HCT116 (cell line): ENCODE measurements at regions not wholly inside any gene's neighbourhood (a gene's known extent, or its start where the extent isn't known, plus 50 kb on each side); places are given as distances from the start of the nearest gene placed in this dataset.
"Not testable (repeated sequence)": the region's sequence is repeated elsewhere in the genome, so short reads cannot be mapped to it uniquely, and the experiment has no call there.

Experiments
- ATAC-seq: fragments of 200-7000 bp; cut with Tn5 transposase; 2 replicates; pipeline ENCODE4 v1.9.1; 2020; ENCODE audit warnings: mild to moderate bottlenecking, moderate library complexity
- BruUV-seq: library from RNA; stranded (reverse); fragments of 400-500 nt; replicated peaks from 2 replicates; lab custom pipeline; 2021; lab: Mats Ljungman, UMichigan
- CTCF ChIA-PET: fragments of 300-600 bp; sonication (Branson Sonifier 250); formaldehyde crosslinking; loops from one replicate; lab custom pipeline; 2021; ENCODE audit warnings: antibody characterized with exemption; lab: Charles Lee
- POLR2A ChIA-PET: fragments of 300-600, 350-600 bp; sonication (Branson Sonifier 250); formaldehyde crosslinking; loops from one replicate; lab custom pipeline; 2021; ENCODE audit warnings: antibody characterized with exemption; lab: Charles Lee
- RAD21 ChIA-PET, 2 experiments: fragments of 300-600 bp; sonication (Branson Sonifier 250); formaldehyde crosslinking; loops; one replicate each; lab custom pipeline; 2023; ENCODE audit warnings: low total read pairs in 2 of 2; ENCODE audit not compliant: uncharacterized antibody in 2 of 2, unreplicated experiment in 2 of 2, low non-redundant PET in 1 of 2; lab: Charles Lee
- DNase-seq: peaks from one replicate; pipeline ENCODE4 v3.0.0-alpha.2; 2010; ENCODE audit warnings: low read depth, low spot score
- H2AFZ ChIP-seq: fragments of 200-600 bp; shearing (Covaris generic), sonication (generic); 2 replicates; pipeline ENCODE4 v1.6.1; 2017; ENCODE audit warnings: low read depth, mixed run types, mixed read lengths, antibody characterized with exemption, low read length; ENCODE audit not compliant: poor library complexity, severe bottlenecking
- H3K27ac ChIP-seq: 2 replicates; pipeline ENCODE4 v1.5.1; 2012; ENCODE audit warnings: low read depth, low read length
- H3K27me3 ChIP-seq: fragments of 200-600 bp; sonication (generic); 2 replicates; pipeline ENCODE4 v1.6.1; 2016; ENCODE audit warnings: mixed run types, low read length, mixed read lengths; ENCODE audit not compliant: insufficient read depth
- H3K36me3 ChIP-seq, 2 experiments: fragments of 200-500 bp in 1 of 2; fragments of 200-600 bp in 1 of 2; sonication (Bioruptor generic) in 1 of 2; sonication (generic) in 1 of 2; 2 replicates each; pipeline versions ENCODE4 v1.5.1 to v1.6.1; 2014 to 2016; ENCODE audit warnings: low read length in 2 of 2, inconsistent platforms in 1 of 2, mixed read lengths in 1 of 2, mixed run types in 1 of 2; ENCODE audit not compliant: insufficient read depth in 2 of 2, control insufficient read depth in 1 of 2
- H3K4me1 ChIP-seq, 2 experiments: fragments of 200-600 bp in 1 of 2; sonication (generic) in 1 of 2; 2 replicates each; pipeline versions ENCODE4 v1.5.1 to v1.6.1; 2012 to 2017; ENCODE audit warnings: low read length in 2 of 2, inconsistent platforms in 1 of 2, mild to moderate bottlenecking in 1 of 2, mixed read lengths in 1 of 2, mixed run types in 1 of 2, moderate library complexity in 1 of 2; ENCODE audit not compliant: insufficient read depth in 2 of 2, control insufficient read depth in 1 of 2
- H3K4me2 ChIP-seq: fragments of 200-600 bp; sonication (generic); 2 replicates; pipeline ENCODE4 v1.6.1; 2017; ENCODE audit warnings: mixed run types, low read length, mixed read lengths
- H3K4me3 ChIP-seq, 2 experiments: fragments of 200-600 bp in 1 of 2; sonication (generic) in 1 of 2; replicated peaks in 1 of 2; 2 replicates each; pipeline ENCODE4 v1.5.1; 2011 to 2016; ENCODE audit warnings: low read length in 2 of 2, control low read depth in 1 of 2, low read depth in 1 of 2, mild to moderate bottlenecking in 1 of 2, mixed read lengths in 1 of 2, mixed run types in 1 of 2
- H3K79me2 ChIP-seq: fragments of 200-600 bp; sonication (generic); 2 replicates; pipeline ENCODE4 v1.6.1; 2017; ENCODE audit warnings: mild to moderate bottlenecking, mixed run types, low read length, moderate library complexity, mixed read lengths; ENCODE audit not compliant: insufficient read depth
- H3K9ac ChIP-seq: fragments of 200-600 bp; sonication (generic); 2 replicates; pipeline ENCODE4 v1.6.1; 2016; ENCODE audit warnings: low read length, mixed read lengths
- H3K9me2 ChIP-seq: fragments of 200-600 bp; sonication (generic), shearing (Covaris generic); 2 replicates; pipeline ENCODE4 v1.6.1; 2017; ENCODE audit warnings: mixed run types, mild to moderate bottlenecking, moderate library complexity; ENCODE audit not compliant: insufficient read depth
- H3K9me3 ChIP-seq, 2 experiments: fragments of 200-500 bp in 1 of 2; fragments of 200-600 bp in 1 of 2; sonication (Bioruptor generic) in 1 of 2; sonication (generic) in 1 of 2; 2 replicates each; pipeline ENCODE4 v1.6.1; 2014 to 2017; ENCODE audit warnings: low read length in 2 of 2, mixed read lengths in 2 of 2, inconsistent platforms in 1 of 2, low read depth in 1 of 2, mild to moderate bottlenecking in 1 of 2, mixed run types in 1 of 2, moderate library complexity in 1 of 2; ENCODE audit not compliant: control insufficient read depth in 1 of 2, insufficient read depth in 1 of 2
- H4K20me1 ChIP-seq: fragments of 200-600 bp; sonication (generic), shearing (Covaris generic); 2 replicates; pipeline ENCODE4 v1.6.1; 2017; ENCODE audit warnings: mixed run types, mild to moderate bottlenecking, moderate library complexity; ENCODE audit not compliant: insufficient read depth
- EGR1 ChIP-seq: IDR thresholded peaks from 2 replicates; pipeline ENCODE4 v1.6.1; 2012; ENCODE audit warnings: low read depth
- ELF1 ChIP-seq: IDR thresholded peaks from 2 replicates; pipeline ENCODE4 v1.6.1; 2012; ENCODE audit warnings: low read depth, borderline replicate concordance
- EZH2 ChIP-seq: fragments of 200-600 bp; sonication (generic); IDR thresholded peaks from 2 replicates; pipeline ENCODE4 v1.6.1; 2017; ENCODE audit warnings: antibody characterized with exemption, mixed run types
- EZH2phosphoT487 ChIP-seq: fragments of 200-600 bp; IDR thresholded peaks from 2 replicates; pipeline ENCODE4 v1.6.1; 2018; ENCODE audit warnings: antibody characterized with exemption, borderline replicate concordance
- JUND ChIP-seq: IDR thresholded peaks from 2 replicates; pipeline ENCODE4 v1.6.1; 2012
- POLR2A ChIP-seq: IDR thresholded peaks from 2 replicates; pipeline ENCODE4 v1.7.0; 2011; ENCODE audit warnings: borderline replicate concordance; ENCODE audit not compliant: insufficient read depth, insufficient read length; ENCODE audit errors: extremely low read depth
- SP1 ChIP-seq: IDR thresholded peaks from 2 replicates; pipeline ENCODE4 v1.6.1; 2012; ENCODE audit warnings: low read depth
- YY1 ChIP-seq: IDR thresholded peaks from 2 replicates; pipeline ENCODE4 v1.6.1; 2011; ENCODE audit warnings: low read length, low read depth, moderate library complexity, mild to moderate bottlenecking; ENCODE audit not compliant: insufficient replicate concordance; ENCODE audit errors: extremely low read depth
- ZFX ChIP-seq: fragments of 450-650 bp; IDR thresholded peaks from 2 replicates; pipeline ENCODE4 v1.6.1; 2017
- ZNF274 ChIP-seq: fragments of 200-500 bp; sonication (Bioruptor generic); IDR thresholded peaks from 2 replicates; pipeline ENCODE4 v1.6.1; 2014; ENCODE audit warnings: mild to moderate bottlenecking, low read depth, low read length, inconsistent platforms
- intact Hi-C: fragments of 100-400 bp; cut with micrococcal nuclease; formaldehyde crosslinking; loops from 2 replicates; pipeline ENCODE4 v1.10.0; 2022
- TF ChIP-seq, protein P1 (sequence below), 3 experiments: fragments of 200-600 bp in 1 of 3; sonication (generic) in 1 of 3; IDR thresholded peaks in 2 of 3; conservative IDR thresholded peaks in 1 of 3; 2 replicates each; pipeline ENCODE4 v1.5.1; 2012 to 2017; ENCODE audit warnings: low read depth in 2 of 3, low read length in 2 of 3, antibody characterized with exemption in 1 of 3, borderline replicate concordance in 1 of 3, control low read depth in 1 of 3, mild to moderate bottlenecking in 1 of 3, mixed read lengths in 1 of 3, mixed run types in 1 of 3, moderate library complexity in 1 of 3; ENCODE audit not compliant: insufficient read depth in 1 of 3

DNA sequence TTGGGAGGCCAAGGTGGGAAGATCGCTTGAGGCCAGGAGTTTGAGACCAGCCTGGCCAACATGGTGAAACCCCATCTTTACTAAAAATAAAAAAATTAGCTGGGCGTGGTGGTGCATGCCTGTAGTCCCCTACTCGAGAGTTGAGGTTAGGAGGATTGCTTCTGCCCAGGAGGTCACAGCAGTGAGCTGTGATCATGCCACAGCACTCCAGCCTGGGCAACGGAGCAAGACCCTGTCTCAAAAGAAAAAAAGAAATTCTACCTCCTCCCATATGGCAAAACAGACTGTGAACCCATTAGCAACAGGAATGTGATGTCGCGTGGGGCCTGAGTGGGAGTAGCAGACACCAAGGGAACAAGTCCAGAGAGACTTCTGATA, 99.7 kb upstream of the MED13L start:
- H3K36me3 ChIP-seq, CTCF ChIA-PET, POLR2A ChIA-PET, RAD21 ChIA-PET, H3K4me3 ChIP-seq, H4K20me1 ChIP-seq, H3K9ac ChIP-seq, intact Hi-C loops, H2AFZ ChIP-seq, H3K9me3 ChIP-seq, H3K4me2 ChIP-seq, ATAC-seq, H3K27ac ChIP-seq, BruUV-seq, H3K79me2 ChIP-seq, H3K27me3 ChIP-seq, DNase-seq, H3K9me2 ChIP-seq: not testable (repeated sequence)
- peaks cover 4 to 19% of the 10 kb centered on the region in 2 experiments; a peak in 2 of 4 replicates for H3K4me1 ChIP-seq

DNA sequence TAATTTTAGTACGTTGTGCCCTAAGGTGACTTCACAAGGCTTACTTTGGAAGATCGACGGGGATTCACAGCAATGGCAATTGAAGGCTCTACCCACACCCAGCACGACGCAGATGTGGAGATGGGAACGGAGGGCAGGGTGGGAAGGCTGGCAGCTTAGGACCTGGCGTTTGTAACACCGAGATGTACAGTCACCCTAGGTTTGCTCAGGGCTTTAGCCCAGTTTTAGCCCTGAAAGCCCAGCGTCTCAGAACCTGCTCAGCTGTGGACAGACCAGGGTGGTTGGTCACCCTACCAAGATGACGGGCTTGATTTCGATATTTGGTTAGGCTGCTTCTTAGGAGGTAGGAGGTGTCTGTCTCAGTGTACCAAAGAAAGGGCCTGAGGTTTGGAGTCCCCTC, 100.5 kb upstream of the MED13L start:
- Histone ChIP-seq H3K27me3 (no peaks in the 10 kb centered on the region), H3K27ac (no peak overlapping the region), H3K4me1 (peaks cover 4 to 27% of the 10 kb centered on the region in 2 experiments; a peak in 2 of 4 replicates), H4K20me1 (no peaks in the 10 kb centered on the region), H3K4me2 (no peak overlapping the region), H3K9me3 (no peaks in the 10 kb centered on the region), H3K4me3 (no peak overlapping the region), H3K36me3 (no peaks in the 10 kb centered on the region)
- no TSS peak for BruUV-seq
- intact Hi-C loops = no loop called here
- TF ChIP-seq ELF1 = no peak
- TF ChIP-seq EZH2 = no peak
- TF ChIP-seq POLR2A = no peak
- TF ChIP-seq, all 23 proteins: peak for 0
- no peak for ATAC-seq
- ChIA-PET POLR2A (no interaction called here), RAD21 (no interaction called here), CTCF (no interaction called here)
- H3K9me2 ChIP-seq = no peaks in the 10 kb centered on the region
- H3K79me2 ChIP-seq = no peaks in the 10 kb centered on the region
- H2AFZ ChIP-seq = no peak overlapping the region
- no peak for DNase-seq
- H3K9ac ChIP-seq = no peak overlapping the region

DNA sequence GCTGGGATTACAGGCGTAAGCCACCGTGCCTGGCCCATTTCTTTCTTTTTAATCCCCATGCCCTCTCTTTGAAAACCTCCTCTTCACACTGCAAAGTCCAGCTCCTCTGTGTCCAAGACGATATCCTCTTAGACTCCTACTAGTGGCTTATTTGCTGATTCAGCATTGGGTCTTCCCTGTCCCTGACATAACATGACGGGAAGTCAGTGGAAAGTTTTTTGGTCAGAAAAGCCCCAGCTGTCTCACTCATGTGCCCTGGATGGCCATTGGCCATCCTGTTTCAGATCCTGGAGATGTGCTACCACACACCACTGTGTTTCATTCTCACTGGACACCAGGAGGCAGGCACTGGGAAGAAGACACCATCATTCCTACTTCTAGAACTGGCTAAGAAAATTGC, 102.6 kb upstream of the MED13L start:
- H2AFZ ChIP-seq = no peak overlapping the region
- ChIA-PET CTCF (no interaction called here), POLR2A (no interaction called here), RAD21 (no interaction called here)
- ATAC-seq (no peak), DNase-seq (no peak)
- intact Hi-C loops = no loop called here
- no peak overlapping the region for H3K9ac ChIP-seq
- H3K27ac ChIP-seq = no peak overlapping the region
- H3K4me3 ChIP-seq = no peak overlapping the region
- no peaks in the 10 kb centered on the region for H3K9me2 ChIP-seq
- no peak overlapping the region for H3K4me2 ChIP-seq
- no peaks in the 10 kb centered on the region for H3K79me2 ChIP-seq
- no peaks in the 10 kb centered on the region for H3K27me3 ChIP-seq
- no peaks in the 10 kb centered on the region for H3K9me3 ChIP-seq
- no TSS peak for BruUV-seq
- peaks cover 10 to 42% of the 10 kb centered on the region in 2 experiments; a peak in 3 of 4 replicates for H3K4me1 ChIP-seq
- TF ChIP-seq JUND (no peak), YY1 (no peak), EZH2phosphoT487 (no peak), ZFX (no peak), EZH2 (no peak), EGR1 (no peak), ZNF274 (no peak), POLR2A (no peak), SP1 (no peak)
- TF ChIP-seq, protein P1, sequence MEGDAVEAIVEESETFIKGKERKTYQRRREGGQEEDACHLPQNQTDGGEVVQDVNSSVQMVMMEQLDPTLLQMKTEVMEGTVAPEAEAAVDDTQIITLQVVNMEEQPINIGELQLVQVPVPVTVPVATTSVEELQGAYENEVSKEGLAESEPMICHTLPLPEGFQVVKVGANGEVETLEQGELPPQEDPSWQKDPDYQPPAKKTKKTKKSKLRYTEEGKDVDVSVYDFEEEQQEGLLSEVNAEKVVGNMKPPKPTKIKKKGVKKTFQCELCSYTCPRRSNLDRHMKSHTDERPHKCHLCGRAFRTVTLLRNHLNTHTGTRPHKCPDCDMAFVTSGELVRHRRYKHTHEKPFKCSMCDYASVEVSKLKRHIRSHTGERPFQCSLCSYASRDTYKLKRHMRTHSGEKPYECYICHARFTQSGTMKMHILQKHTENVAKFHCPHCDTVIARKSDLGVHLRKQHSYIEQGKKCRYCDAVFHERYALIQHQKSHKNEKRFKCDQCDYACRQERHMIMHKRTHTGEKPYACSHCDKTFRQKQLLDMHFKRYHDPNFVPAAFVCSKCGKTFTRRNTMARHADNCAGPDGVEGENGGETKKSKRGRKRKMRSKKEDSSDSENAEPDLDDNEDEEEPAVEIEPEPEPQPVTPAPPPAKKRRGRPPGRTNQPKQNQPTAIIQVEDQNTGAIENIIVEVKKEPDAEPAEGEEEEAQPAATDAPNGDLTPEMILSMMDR (IDR thresholded peaks at IDR 0.05 in 2 of 3, conservative IDR thresholded peaks at IDR 0.05 in 1 of 3; ENCODE audit: borderline replicate concordance in 1 of 3, insufficient read depth in 1 of 3, low read depth in 2 of 3, low read length in 2 of 3) = no peak
- TF ChIP-seq, all 23 proteins: peak for 0
- Histone ChIP-seq H4K20me1 (no peaks in the 10 kb centered on the region), H3K36me3 (no peaks in the 10 kb centered on the region)
